RWPE1 (cell line): ENCODE measurements at regions not wholly inside any gene's neighbourhood (a gene's known extent, or its start where the extent isn't known, plus 50 kb on each side); places are given as distances from the start of the nearest gene placed in this dataset.

Source experiments
- CTCF ChIA-PET: fragments of 350-600 bp; sonication (Branson Sonifier 250); formaldehyde crosslinking; extraction: SDS; loops from one replicate; lab custom pipeline; 2021; lab: Yijun Ruan, JAX
- POLR2A ChIA-PET: fragments of 400-600 bp; formaldehyde crosslinking; extraction: SDS; loops from one replicate; lab custom pipeline; 2020; ENCODE audit warnings: antibody characterized with exemption; ENCODE audit not compliant: low non-redundant PET; lab: Yijun Ruan, JAX
- DNase-seq: peaks from one replicate; pipeline ENCODE4 v3.0.0; 2012; ENCODE audit warnings: low spot score
- H3K27ac ChIP-seq: fragments of 450-650 bp; 2 replicates; pipeline ENCODE4 v1.5.1; 2017
- TF ChIP-seq, protein P1 (sequence below): fragments of 450-650 bp; conservative IDR thresholded peaks from 2 replicates; pipeline ENCODE4 v1.5.1; 2017; ENCODE audit warnings: low read depth, mild to moderate bottlenecking

DNA sequence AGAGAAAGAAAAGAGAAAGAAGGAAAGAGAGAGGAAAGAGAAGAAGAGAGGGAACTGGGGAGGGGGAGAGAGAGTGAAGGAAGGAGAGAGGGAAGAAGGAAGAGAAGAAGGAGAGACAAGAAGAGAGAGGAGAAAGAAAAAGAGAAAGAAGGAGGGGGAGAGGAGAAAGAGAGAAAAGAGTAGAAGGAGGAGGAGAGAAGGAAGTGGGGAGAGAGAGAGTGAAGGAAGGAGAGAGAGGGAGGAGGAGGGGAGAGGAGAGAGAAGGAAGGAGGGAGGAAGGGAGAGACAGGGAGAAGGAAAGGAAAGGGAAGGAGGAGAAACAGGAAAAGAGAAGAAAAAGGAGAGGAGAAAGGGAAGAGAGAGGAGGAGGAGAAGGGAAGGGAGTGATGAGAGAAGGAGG is 208.5 kb downstream of the MAF start:
- CTCF ChIA-PET, result no interaction called here
- DNase-seq, result no peak
- POLR2A ChIA-PET, result no interaction called here
- no peak overlapping the region for H3K27ac ChIP-seq
- TF ChIP-seq, protein P1, sequence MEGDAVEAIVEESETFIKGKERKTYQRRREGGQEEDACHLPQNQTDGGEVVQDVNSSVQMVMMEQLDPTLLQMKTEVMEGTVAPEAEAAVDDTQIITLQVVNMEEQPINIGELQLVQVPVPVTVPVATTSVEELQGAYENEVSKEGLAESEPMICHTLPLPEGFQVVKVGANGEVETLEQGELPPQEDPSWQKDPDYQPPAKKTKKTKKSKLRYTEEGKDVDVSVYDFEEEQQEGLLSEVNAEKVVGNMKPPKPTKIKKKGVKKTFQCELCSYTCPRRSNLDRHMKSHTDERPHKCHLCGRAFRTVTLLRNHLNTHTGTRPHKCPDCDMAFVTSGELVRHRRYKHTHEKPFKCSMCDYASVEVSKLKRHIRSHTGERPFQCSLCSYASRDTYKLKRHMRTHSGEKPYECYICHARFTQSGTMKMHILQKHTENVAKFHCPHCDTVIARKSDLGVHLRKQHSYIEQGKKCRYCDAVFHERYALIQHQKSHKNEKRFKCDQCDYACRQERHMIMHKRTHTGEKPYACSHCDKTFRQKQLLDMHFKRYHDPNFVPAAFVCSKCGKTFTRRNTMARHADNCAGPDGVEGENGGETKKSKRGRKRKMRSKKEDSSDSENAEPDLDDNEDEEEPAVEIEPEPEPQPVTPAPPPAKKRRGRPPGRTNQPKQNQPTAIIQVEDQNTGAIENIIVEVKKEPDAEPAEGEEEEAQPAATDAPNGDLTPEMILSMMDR, result no peak

DNA sequence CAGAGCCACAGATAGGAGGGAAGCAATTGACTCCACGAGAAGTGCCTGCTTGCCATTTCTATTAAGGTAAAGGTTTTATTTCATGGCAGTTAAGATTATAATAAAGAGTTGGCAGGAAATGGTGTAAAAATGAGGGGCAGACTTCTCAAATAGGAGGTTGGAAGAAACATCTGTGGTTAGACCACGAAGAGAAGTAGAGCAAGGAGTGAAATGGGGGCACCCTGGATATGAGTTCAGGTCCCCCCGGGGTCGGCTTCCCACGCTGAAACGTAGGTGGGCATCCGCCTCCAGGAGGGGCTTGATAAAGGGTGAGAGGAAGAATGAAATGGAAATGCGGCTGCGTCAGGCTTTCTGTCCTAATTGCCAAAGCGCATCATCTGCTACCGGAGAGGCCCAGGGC is 209.1 kb downstream of the MAF start:
- no peak for DNase-seq
- CTCF ChIA-PET, result no interaction called here
- H3K27ac ChIP-seq, result no peak overlapping the region
- TF ChIP-seq, protein P1, result no peak
- POLR2A ChIA-PET, result no interaction called here

DNA sequence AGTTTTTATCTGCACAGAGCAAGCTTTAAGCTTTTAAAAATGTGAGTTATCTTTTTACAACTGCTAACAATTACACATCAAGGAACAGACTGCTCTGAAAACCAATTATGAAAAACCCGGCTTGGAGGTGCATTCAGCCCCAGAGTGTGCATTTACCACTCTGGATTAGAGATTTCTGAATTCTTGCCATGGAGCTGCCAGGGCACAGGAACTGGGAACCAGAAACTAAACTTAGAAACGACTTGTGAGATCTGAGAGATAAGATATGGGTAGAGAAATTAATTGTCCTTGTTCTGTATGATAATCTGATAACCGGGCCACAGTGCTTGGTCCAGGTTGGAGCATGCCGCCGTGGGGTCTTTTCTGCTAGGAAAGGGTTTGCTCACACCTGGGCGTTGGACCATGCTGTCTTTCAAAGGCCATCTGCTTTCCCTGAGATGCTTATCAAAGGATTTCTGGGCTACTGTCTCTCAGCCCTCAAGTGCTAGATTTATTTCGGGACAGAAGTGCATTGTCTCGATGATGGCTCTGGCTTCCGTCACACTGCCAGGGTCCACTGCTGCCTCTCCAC is 210.0 kb downstream of the MAF start:
- ChIA-PET CTCF (no interaction called here), POLR2A (no interaction called here)
- H3K27ac ChIP-seq, result no peak overlapping the region
- no peak for DNase-seq
- TF ChIP-seq, protein P1, result no peak

DNA sequence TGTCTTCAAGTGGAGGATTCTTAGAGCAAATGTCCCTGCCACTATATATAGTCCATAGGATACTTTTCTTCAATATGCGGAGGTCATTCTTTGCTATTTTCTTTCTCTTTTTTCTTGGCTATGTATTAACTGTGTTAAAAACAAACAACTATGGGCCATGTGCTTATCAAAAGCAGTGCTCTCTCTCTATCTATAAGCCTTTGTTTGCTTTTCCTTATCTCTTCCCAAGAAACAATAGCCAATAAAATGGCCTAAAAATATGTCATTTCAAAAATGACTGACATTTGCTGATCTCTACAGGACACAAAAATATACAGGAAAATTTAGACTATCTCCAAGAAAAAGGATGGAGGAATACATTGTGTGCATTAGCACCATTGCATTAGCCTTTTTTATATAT is 212.1 kb downstream of the MAF start:
- DNase-seq, result no peak
- H3K27ac ChIP-seq, result no peak overlapping the region
- TF ChIP-seq, protein P1, result no peak
- ChIA-PET POLR2A (no interaction called here), CTCF (no interaction called here)

DNA sequence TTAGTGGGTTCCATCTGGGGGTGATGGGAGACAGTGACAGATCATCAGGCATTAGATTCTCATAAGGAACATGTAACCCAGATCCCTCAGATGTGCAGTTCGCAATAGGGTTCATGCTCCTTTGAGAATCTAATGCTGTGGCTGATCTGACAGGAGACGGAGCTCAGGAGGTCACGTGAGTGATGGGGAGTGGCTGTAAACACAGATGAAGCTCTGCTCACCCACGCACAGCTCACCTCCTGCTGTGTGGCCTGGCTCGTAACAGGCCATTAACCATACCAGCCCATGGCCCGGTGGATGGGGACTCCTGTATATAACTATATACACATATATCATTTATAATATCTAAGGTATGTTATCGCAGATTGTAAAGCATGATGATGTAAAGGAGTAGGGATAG is 214.2 kb downstream of the MAF start:
- TF ChIP-seq, protein P1, result no peak
- no peak for DNase-seq
- ChIA-PET CTCF (no interaction called here), POLR2A (no interaction called here)
- no peak overlapping the region for H3K27ac ChIP-seq

DNA sequence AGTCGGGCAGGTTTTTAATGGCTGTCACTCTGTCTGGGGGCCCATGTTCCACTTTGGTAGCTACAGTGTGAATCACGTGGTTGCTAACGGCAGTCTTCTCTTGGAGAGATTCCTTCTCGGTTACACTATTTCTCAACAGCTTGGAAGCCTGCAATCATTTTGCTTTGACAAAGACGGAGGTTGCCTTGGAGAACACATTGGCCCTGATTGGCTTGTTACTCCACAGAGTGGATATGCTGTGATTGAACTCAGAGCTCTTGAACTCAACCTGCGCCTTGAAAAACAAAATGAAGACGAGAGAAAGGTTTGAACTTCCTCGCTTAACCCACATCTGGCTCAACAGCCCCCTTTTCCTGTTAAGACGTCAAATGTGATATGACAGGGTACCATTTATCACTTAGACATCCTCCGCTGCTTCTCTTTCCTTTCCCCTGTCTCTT is 218.9 kb downstream of the MAF start:
- POLR2A ChIA-PET, result no interaction called here
- no peak for DNase-seq
- no peak overlapping the region for H3K27ac ChIP-seq
- TF ChIP-seq, protein P1, result no peak
- CTCF ChIA-PET, result interaction anchor here (0.5 to 0.6 kb wide), 3 partner anchors 32 to 420 kb away, joined by 3 to 4 read pairs (median 3); no protein-coding TSS in a partner anchor
